NCI-H526 (cell line): ENCODE measurements at regions not wholly inside any gene's neighbourhood (a gene's known extent, or its start where the extent isn't known, plus 50 kb on each side); places are given as distances from the start of the nearest gene placed in this dataset.

ENCODE experiments used
- DNase-seq, 2 experiments: peaks; one replicate each; lab custom pipeline; 2025; lab: John Stamatoyannopoulos, UW

DNA sequence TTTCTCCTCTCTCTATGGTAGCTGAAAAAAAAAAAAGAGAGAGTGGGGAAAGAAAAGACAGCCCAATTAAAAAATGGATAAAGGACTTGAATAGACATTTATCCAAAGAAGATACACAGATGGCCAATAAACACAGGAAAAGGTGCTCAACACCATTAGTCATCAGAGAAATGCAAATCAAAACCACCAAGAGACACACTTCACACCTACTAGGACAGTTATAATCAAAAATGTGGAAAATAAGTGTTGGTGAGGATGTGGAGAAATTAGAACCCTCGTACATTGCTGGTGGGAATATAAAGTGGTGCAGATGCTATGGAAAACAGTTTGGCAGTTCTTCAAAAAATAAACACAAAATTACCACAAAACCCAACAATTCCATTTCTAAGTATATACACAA, 172.4 kb upstream of the GRIN2B start:
- no peak for DNase-seq

DNA sequence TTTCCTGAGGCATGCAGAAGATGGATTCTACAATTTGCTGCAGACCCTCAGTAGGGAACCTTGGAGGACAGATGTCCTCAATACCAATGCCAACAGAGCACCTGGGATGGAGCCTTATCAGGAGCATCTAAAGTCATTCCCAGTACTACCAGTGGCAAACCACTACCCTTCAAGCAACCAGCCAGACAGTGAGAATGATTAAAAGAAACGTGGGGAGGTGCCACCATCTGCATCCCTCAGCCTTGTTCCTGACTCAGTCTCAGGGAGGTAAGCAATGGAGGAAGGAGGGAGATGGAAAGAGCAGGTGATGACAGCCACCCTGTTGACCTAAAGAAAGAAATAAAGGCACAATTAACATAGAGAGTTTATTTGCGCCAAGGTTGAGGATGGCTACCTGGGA, 175.2 kb upstream of the GRIN2B start:
- no peak for DNase-seq

DNA sequence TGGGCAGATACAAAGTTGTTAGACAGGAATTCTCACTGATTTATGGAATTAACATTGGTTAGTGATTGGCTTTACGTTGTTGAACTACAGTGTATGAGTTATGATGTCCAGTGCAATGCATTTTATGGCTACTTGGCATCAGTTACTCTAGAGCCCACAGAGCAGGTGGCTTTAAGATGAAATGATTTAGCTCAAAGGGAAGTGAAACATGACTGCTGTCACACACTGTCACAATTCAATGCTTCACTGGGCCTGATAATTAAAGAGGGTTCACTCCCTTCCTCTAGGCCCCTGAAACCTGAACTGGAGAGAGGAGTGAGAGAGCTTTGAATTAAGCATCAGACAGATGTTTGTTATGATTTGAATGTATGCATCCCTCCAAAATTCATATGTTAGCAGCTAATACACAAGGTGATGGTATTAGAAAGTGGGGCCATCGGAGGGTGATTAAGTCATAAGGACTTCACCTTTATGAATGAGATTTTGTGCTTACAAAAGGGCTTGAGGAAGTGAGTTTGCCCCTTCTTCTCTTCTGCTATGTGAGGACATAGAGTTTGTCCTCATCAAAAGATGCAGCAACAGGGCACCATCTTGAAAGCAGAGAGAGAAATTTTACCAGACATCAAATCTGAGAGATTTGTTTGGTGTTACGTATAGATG, 175.8 kb upstream of the GRIN2B start:
- no peak for DNase-seq

DNA sequence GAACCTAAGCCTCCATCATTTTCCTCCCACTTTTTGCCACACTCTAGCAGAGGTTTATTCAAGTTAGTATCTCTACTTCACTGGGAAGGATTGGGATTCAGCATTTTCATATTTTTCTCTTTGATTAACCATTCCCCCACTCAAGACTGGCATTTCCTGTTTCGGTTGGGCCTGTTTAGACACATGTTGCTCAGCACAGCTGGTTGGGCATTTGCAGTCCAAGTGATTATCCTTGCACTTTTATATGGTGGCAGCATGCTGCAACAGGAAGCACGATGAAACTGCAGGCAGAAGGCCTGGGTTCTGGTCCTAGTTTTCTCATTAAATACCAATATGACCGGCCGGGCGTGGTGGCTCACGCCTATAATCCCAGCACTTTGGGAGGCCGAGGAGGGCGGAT, 182.9 kb upstream of the GRIN2B start:
- DNase-seq, result no peak

DNA sequence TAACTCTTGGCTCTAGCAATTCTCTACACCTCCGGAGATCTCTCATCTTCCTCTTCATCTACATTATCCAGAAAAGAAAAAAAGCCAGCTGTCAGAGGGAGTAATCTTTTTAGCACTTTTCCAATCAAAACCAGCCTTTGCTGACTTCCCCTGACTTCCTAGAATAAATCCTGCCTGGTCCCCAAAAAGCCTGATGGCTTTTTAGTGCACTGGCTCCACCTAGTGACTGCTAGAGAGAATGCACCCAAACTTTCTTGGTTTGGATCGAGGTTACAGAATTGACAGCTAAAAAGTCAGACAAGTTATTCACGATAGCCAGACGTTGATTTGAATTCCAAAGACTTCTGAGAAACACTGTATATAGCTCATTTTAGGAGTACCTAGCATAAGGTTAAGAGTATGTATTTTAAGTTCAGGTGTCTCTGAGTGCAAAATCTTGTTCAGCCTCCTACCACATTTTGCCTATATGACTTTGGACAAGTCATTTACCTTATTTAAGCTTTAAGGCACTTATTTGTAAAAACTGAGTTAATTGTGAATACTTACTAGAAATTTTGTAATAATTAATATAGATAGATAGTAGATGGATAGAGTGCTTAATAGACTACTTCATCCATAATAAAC, 185.7 kb upstream of the GRIN2B start:
- peak in 1 of 2 experiments; percentile 68 for DNase-seq

DNA sequence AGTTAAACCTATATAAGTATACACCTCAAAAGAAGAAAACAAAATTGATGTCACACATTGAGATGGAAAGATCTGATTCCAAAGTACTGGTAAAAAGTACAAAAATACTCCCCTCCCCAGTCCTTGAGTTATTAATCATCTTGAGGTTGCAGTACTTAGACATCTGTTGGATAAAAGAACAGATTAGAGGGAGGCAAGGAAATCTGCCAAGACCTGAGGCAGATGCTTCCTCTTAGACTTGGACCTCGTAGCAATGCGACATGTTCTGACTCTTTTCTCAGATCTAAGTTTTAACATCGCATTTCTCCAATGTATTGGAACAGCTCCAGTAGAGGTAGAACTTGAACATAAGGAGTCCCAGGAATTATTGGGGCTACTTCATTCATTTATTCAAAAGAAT, 187.9 kb upstream of the GRIN2B start:
- no peak for DNase-seq

DNA sequence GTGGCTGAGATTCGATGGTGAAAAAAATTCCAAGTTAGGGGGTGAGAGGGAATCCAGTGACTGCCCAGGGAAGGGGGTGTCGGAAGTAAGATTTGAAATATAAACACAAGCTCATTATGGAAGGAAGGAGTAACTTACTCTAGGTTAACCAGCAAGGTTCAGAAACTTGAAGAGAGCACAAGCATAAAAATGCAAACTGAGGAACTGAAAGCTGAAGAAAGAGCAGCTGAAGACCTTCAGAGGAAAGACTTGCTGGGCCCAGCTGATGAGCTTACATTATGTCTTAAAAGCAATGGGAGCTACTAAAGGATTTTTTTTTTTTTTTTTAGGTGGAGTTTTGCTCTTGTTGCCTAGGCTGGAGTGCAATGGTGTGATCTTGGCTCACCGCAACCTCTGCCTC, 189.7 kb upstream of the GRIN2B start:
- DNase-seq, result no peak

DNA sequence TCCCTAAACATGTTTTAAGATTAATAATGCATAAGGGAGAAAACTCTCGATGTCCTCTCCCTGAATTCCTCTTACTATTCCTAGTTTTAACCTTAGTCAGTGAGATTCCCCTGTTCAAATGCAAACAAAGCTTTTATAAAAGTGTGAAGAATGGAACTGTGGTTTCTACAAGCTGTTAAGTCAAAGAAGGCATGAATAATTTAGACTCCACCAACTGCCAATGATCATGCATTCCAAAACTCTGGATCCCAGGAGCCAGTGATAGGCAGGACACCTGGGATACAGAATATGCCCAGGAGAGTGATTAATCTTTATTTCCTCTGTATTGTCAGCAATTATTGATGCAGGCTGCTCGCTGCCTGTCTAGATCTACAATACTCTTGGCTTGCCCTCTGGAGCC, 190.3 kb upstream of the ATF7IP start:
- DNase-seq, result no peak

DNA sequence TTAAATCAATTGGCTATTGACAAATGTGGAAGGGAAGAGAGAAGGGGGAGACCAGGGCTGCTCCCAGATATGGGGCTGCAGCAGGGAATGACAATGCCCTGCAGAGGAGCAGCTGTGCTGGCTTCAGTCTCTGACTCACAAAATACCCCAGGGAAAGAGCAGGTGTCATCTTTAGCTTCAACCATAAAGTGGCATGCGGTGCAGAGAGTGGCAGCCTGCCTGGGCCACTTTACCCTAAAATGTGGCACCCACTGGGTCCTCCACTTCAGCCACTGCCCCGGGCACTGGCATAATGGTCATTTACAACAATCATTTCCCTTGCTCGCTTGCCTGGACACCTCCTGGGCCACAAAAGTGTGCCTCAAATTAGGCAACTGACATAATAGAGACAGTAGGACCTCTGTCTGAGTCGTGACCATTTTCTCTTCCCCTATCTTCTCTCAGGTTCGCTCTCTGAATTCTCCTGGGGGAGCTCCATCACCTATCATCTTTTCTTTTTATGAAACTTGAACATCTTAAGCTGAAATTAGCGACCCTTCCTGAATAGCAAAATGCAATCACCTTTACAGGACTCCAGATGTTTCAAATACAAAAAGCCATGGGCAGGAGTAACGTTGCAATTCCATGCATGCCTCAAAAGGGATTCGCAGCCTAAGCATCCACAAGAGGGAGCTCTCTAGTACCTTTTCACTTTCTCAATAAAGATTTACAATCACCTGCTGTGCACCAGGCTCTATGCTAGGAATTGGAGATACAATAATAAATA, 179.9 kb upstream of the ATF7IP start:
- peak; percentile 82 to 90 for DNase-seq

DNA sequence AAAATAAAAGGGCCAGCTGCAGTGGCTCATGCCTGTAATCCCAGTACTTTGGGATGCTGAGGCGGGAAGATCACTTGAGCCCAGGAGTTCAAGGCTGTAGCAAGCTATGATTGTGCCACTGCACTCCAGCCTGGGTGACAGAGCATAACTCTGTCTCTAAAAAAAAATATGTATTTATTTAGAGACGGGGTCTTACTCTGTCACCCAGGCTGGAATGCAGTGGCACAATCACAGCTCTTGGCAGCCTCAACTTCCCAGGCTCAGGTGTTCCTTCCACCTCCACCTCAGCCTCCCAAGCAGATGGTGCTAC, 179.3 kb upstream of the ATF7IP start:
- DNase-seq, result no peak

DNA sequence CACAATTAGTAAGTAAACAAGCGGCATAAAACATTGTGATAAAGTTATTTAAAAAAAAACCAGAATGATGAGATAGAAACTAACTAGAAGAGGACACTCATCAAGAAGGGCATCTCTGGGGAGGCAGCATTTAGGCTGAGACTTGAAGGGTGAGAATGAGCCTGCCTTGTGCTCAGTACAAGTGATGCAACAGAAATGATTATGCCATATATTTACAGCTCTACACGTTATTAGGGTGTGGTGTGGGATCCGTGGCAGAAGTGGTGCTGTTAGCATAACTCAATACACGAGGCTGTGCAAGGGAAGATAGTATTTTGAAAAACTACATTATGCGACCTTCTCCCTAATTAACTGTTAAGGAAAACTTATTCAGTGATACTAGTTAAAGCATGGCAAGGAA, 178.5 kb upstream of the ATF7IP start:
- no peak for DNase-seq

DNA sequence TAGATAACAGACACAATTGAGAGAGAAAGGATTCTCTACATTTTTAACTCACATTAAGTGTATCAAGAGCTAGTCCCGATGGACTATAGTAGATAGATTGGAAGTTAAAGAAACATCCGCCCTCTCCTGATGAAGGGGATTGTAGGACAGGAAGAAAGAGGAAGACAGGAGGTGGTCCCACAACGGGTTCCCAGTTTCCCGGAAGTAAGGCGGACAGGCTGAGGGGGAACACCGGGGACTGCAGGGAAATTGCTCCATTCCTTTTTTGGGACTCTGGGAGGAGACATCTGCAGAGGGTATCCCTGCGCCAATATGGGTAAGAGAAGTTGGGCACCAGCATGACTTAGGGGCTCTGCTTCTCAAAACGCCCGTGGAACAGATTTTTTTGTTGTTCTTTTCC, 177.5 kb upstream of the ATF7IP start:
- no peak for DNase-seq

DNA sequence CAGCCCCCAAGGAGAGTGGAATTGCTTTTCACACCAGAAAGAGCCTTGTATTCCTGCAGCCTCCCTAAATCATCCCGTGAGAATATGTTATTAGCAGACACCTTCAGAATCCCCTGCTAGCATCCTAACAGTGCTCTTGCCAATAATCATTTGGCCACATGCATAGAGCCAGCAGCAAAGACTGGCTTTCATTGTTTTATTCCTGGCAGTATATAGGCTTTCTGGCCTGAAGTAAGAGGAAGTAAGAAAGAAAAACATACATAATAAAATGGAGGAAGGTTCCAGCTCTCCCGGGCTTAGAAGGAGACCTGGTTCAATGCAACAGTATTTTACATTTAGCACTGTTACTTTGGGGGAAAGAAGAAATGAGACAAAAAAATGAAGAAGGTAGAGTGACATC, 176.7 kb upstream of the ATF7IP start:
- DNase-seq, result no peak

DNA sequence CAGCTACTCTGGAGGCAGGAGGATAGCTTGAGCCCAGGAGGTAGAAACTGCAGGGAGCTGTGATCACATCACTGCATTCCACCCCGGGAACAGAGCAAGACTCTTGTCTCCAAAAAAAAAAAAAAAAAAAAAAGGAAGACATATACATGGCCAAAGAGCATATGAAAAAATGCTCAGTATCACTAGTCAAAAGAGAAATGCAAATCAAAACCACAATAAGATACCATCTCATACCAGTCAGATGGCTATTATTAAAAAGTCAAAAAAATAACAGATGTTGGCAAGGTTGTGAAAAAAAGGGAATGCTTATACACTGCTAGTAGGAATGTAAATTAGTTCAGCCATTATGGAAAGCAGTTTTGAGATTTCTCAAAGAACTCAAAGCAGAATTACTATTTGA, 174.8 kb upstream of the ATF7IP start:
- DNase-seq, result peak; percentile 77 to 78

DNA sequence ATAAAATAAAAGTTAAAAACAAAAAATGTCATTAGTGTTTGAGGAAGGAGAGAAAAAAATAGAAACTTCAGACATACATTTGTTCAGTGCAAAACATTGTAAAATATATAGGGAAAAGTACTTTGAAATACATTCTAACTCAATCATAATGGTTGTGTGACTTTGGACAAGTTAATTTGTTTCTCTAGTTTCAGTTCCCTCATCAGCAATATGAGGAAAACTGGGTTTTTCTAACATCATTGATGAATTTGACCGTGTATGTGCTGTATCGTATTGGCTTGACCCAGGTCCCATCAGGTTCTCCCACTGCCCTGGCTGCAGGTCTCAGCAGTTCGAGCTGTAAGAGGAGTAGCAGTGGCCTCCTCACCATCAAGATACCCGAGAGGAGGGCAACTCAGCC, 173.9 kb upstream of the ATF7IP start:
- no peak for DNase-seq

DNA sequence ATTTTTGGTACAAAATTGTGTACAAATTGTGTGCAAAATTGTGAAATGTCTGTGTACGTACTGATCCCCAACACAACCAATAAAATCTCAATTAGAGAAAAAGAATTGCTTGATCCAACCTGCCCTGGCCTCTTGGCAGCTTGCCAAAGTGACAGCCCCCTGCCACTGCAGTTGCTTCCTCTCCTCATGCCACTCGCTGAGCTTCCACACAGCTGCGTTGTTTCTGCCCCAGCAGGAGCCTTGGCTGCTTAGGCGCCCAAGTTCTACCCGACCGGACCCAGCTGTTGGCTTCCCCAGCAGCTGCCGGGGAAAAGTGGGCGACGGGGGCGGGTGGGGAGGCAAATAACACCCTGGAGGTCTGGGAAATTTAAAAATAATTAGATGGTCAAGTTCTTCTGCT, 171.8 kb upstream of the ATF7IP start:
- no peak for DNase-seq

DNA sequence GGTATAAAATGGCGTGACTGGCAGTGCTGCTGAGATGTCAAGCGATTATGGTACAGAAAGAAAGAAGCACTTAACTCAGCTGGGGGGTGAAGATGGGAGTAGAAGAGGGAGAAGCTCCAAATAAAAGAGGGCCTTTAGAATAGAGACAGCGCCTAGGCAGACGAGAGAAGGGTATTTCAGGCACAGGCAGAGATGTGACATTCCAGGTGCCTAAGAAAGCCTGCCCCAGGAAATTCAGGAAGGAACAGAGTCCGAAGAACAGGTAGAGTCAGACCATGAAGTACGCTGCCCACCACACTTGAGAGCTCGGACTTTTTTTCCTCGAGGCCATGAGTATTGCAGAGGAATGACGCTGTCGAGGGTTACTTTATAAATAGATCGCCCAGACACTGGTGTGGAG, 170.9 kb upstream of the ATF7IP start:
- DNase-seq, result no peak

DNA sequence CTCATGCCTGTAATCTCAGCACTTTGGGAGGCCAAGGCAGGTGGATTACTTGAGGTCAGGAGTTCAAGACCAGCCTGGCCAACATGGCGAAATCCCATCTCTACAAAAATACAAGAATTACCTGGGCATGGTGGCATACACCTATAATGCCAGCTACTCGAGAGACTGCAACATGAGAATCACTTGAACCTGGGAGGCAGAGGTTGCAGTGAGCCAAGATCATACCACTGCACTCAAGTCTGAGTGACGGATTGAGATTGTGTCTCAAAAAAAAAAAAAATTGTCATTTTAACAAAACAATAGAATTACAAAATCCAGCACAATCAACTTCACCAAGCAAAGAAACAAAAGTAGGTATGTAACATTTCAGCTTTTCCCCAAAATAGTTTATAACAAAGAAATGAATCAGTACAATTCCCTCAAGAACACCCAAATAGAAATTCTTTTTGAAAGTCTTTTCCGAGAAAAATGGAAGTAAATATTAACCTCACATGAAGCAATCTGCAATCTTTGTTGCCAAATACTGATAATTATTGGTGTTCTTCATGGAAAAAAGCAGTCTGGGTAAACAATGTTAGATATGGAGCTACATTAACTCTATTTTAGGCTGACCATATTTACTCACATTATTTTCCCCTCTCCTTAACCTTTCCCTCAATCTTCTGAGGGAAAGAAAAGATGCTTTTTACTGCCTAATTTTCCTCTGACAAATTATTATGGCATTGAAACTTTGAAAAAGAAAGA, 165.9 kb upstream of the ATF7IP start:
- DNase-seq, result no peak

DNA sequence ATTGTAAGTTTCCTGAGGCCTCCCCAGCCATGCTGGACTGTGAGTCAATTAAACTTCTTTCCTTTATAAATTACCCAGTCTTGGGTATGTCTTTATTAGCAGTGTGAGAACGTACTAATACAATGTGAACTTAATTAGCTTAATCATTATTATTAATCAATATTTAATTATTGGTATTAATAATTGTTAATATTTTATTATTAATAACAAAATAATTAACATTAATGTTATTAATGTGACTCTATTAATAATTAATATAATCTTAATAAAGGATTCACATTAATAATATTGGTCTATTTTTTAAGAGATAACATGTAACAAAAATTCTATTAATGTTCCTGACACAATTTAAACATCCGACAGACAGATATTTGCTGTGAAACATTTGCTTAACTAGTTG, 164.9 kb upstream of the ATF7IP start:
- no peak for DNase-seq

DNA sequence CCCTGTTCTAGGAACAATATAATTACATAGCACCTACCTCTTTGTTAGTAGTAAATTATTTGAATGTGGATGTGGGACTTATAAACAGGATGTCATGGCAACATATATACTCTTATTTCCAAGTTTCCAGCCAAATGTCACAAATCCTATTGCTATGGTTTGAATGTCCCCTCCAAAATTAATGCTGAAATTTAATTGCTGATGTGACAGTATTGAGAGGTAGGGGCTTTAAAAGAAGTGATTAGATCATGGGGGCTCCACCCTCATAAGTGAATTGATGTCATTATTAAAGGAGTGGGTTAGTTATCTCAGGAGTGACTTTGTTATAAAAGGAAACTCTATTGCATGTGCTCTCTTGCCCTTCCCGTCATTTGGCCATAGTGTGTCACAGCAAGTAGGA, 164.2 kb upstream of the ATF7IP start:
- DNase-seq, result no peak

DNA sequence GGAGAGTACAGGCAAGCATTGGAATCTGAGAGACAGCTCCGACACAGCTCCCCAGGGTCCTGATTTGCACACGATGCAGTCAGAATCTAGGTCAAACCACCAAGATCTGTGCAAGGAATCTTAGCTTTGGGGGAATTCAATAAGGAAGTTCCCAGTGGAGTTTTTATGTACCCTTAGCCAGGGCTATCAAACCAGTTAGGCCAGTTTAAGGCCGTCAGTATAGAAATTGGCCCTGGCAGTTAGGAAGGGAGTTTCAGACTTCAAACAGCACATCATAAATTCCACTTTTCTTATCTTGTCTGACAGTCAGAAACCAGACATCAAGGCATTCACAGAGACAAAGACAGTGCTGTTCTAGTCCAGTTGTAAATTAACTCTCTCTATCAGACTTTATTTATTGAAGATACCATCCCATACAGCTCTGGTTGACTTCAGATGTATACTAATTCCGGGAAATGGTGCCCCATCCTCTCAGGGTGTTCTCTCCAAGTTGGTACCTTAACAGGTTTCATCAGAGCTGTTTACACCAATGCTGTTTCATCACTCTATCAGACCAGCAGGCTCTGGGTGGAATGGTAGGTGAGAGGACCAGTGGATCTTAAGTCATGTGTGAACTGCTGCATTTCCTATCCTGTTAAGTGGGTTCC, 157.5 kb upstream of the ATF7IP start:
- peak; percentile 93 to 95 for DNase-seq

DNA sequence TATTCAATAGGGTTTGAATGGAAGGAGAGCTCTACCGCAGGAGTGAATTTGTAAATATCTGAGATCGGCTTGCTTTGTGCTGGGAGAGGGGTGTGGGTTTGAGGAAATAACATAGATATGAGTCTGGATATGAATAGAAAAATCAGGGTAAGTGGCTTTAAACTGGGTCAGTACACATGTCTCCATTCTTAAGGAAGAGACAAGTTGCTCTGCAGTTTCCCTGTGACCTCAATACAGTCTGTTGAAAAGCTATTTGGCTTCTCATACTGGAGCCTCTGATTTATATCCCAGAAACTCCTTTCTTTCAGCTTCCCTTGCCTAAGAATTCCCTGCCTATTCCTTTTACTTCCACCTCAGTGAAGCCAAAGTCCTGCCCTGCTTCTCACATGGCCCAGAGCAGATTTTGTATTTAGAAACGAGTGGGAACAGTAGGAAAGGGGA, 153.5 kb upstream of the ATF7IP start:
- DNase-seq, result no peak
